ENCODE measurements at regions not wholly inside any gene's neighbourhood (a gene's known extent, or its start where the extent isn't known, plus 50 kb on each side); places are given as distances from the start of the nearest gene placed in this dataset.

DNA sequence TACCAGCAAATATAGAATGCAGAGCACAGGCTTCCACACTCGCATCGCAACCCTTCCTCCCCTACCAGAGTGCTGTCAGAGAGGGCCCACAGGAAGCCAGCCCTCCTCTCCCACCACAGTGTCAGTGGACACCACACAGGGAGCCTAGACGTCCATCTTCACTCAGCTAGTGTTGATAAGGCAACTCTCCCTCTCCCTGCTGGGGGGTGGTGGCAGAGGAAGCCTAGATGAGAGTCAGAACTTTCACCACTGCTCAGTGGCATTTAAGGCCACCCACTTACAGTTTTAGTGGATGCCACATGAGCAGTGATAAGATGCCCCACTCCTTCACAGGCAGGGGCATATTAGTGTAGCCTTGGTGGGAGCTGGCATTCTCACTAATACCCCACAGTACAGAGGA is 109.8 kb upstream of the UBE3A start:
- POLR2A ChIA-PET: no interaction called here
- no peak for TF ChIP-seq CTCF (IDR thresholded peaks at IDR 0.05; ENCODE audit: control extremely low read depth, extremely low read depth, low read depth, missing control alignments)

GRCh38 chr15:25545889-25546288 is 107.1 kb upstream of the UBE3A start:
- POLR2A ChIA-PET: no interaction called here
- no peak for TF ChIP-seq CTCF (IDR thresholded peaks at IDR 0.05; ENCODE audit: control extremely low read depth, extremely low read depth, low read depth, missing control alignments)
- no peak for DNase-seq (ENCODE audit: extremely low spot score)
- CTCF ChIA-PET: interaction anchor here (0.8 to 1.5 kb wide), 2 partner anchors 9 to 13 kb away, joined by 3 read pairs; no protein-coding TSS in a partner anchor

More for the DNA sequence above, 109.8 kb upstream of the UBE3A start:
- DNase-seq (ENCODE audit: extremely low spot score): no peak
- CTCF ChIA-PET: no interaction called here

DNA sequence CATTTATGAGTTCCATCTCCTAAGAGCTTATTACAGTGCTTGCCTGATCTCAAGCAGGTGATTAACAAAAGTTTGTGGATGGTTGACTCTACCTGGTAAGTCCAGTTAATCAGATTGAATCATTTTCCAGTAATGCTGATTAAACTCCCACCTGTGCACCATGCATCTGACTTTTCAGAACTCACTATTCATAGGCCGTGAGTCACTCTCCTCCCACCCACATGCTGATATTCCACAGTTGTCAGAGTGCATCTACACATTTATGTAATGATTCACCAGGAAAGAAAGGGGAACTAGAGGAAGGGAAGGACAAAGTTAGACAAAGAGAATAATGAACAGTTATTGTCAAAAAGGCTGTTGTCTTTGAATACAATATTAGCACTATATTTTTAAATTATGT is 106.2 kb upstream of the UBE3A start:
- no peak for DNase-seq (ENCODE audit: extremely low spot score)
- ChIA-PET POLR2A (no interaction called here), CTCF (no interaction called here)
- no peak for TF ChIP-seq CTCF (IDR thresholded peaks at IDR 0.05; ENCODE audit: control extremely low read depth, extremely low read depth, low read depth, missing control alignments)

- no peak for DNase-seq (ENCODE audit: extremely low spot score)
- CTCF ChIA-PET: no interaction called here
- POLR2A ChIA-PET: no interaction called here
- TF ChIP-seq CTCF (IDR thresholded peaks at IDR 0.05; ENCODE audit: control extremely low read depth, extremely low read depth, low read depth, missing control alignments): no peak
Measured at GRCh38 chr15:25544076-25544475, 105.3 kb upstream of the UBE3A start.

DNA sequence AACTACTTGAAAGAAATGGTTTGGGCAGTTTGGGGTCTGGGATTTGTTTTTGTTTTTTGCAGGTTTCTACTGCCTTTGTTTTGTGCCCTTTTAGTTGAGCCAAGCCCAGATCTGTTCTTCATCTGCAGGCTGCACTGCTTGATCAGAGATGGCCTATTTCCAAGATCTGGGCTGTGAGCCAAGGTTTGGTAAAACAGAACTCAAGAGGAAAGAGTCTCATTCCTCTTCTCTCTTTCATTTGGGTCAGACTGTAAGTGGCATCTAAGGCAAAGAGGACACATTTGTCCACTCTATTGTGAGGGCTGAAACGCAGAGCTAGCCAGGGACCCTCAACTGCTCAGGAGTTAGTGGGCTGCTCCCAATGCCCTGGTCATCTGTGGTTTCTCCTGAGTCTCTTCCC is 104.4 kb upstream of the UBE3A start:
- POLR2A ChIA-PET: no interaction called here
- DNase-seq (ENCODE audit: extremely low spot score): no peak
- no peak for TF ChIP-seq CTCF (IDR thresholded peaks at IDR 0.05; ENCODE audit: control extremely low read depth, extremely low read depth, low read depth, missing control alignments)
- CTCF ChIA-PET: no interaction called here

DNA sequence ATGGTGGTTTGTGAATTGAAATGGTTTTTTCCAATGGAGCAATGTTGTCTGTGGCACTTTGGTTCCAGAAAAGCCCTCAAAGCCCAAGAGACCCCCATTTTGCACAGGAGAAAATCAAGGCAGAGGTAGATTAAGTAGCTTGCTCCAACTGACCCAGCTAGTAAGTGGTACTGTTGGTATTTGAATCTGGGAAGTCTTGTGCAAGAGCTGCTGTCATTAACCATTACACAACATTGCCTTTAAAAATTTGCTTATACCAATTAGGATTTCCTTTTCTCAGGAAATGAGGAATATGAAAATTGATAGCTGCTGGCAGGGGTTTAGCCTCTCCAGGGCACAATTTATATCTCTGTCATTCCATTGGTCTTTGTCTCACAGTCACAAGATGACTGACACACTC is 102.4 kb upstream of the UBE3A start:
- POLR2A ChIA-PET: no interaction called here
- no peak for DNase-seq (ENCODE audit: extremely low spot score)
- no peak for TF ChIP-seq CTCF (IDR thresholded peaks at IDR 0.05; ENCODE audit: control extremely low read depth, extremely low read depth, low read depth, missing control alignments)
- CTCF ChIA-PET: interaction anchor here (1.3 kb wide), 1 partner anchor 8 kb away, joined by 3 read pairs; no protein-coding TSS in a partner anchor
